HG02973 (cell line): ENCODE measurements at regions not wholly inside any gene's neighbourhood (a gene's known extent, or its start where the extent isn't known, plus 50 kb on each side); places are given as distances from the start of the nearest gene placed in this dataset.

ENCODE experiments used
- ATAC-seq: cut with Tn5 transposase; IDR thresholded peaks from one replicate; pipeline ENCODE4 v1.9.1; 2021; ENCODE audit warnings: moderate library complexity; ENCODE audit not compliant: unreplicated experiment

GRCh38 chr5:68771732-68772131, 322.1 kb upstream of the SLC30A5 start:
- no peak for ATAC-seq

GRCh38 chr5:68776381-68776780, 317.4 kb upstream of the SLC30A5 start:
- ATAC-seq: no peak

- ATAC-seq: no peak
These were observed 316.7 kb upstream of the SLC30A5 start for GRCh38 chr5:68777135-68777534.

- no peak for ATAC-seq
These were observed 315.3 kb upstream of the SLC30A5 start for GRCh38 chr5:68778484-68778883.

- ATAC-seq: no peak
These were observed 313.4 kb upstream of the SLC30A5 start for GRCh38 chr5:68780299-68780955.

GRCh38 chr5:68793074-68793473, 300.7 kb upstream of the SLC30A5 start:
- no peak for ATAC-seq

- ATAC-seq: no peak
These were observed 299.8 kb upstream of the SLC30A5 start for GRCh38 chr5:68793993-68794392.

- no peak for ATAC-seq
These were observed 298.6 kb upstream of the SLC30A5 start for GRCh38 chr5:68795190-68795589.

GRCh38 chr5:68798877-68799843, 294.7 kb upstream of the SLC30A5 start:
- no peak for ATAC-seq

GRCh38 chr5:68802430-68802829, 291.4 kb upstream of the SLC30A5 start:
- ATAC-seq: no peak

- ATAC-seq: no peak
These were observed 289.9 kb upstream of the SLC30A5 start for GRCh38 chr5:68803881-68804319.

GRCh38 chr5:68804343-68804742, 289.5 kb upstream of the SLC30A5 start:
- ATAC-seq: no peak

GRCh38 chr5:68805444-68805843, 288.4 kb upstream of the SLC30A5 start:
- no peak for ATAC-seq

GRCh38 chr5:68817632-68818031, 276.2 kb upstream of the SLC30A5 start:
- ATAC-seq: no peak

GRCh38 chr5:68818057-68818695, 275.6 kb upstream of the SLC30A5 start:
- ATAC-seq: no peak

GRCh38 chr5:68818870-68819269, 274.9 kb upstream of the SLC30A5 start:
- no peak for ATAC-seq

GRCh38 chr5:68821056-68821455, 272.8 kb upstream of the SLC30A5 start:
- no peak for ATAC-seq

GRCh38 chr5:68822796-68823195, 271.0 kb upstream of the SLC30A5 start:
- ATAC-seq: no peak

- no peak for ATAC-seq
These were observed 270.5 kb upstream of the SLC30A5 start for GRCh38 chr5:68823301-68823700.

- ATAC-seq: no peak
These were observed 263.4 kb upstream of the SLC30A5 start for GRCh38 chr5:68830377-68830898.

GRCh38 chr5:68834491-68834981, 259.3 kb upstream of the SLC30A5 start:
- no peak for ATAC-seq
